GM12878 (cell line): ENCODE measurements at regions not wholly inside any gene's neighbourhood (a gene's known extent, or its start where the extent isn't known, plus 50 kb on each side); places are given as distances from the start of the nearest gene placed in this dataset.

Experiments
- EZH2 ChIP-seq: IDR thresholded peaks from 2 replicates; pipeline ENCODE4 v1.6.1; 2012; ENCODE audit warnings: low read depth, mild to moderate bottlenecking, control low read depth, inconsistent platforms, low read length, borderline replicate concordance; ENCODE audit not compliant: control insufficient read depth
- TF ChIP-seq, protein P1 (sequence below), 3 experiments: IDR thresholded peaks in 2 of 3; conservative IDR thresholded peaks in 1 of 3; 2 replicates each; pipeline ENCODE4 v1.5.1; 2011; ENCODE audit warnings: low read depth in 3 of 3, low read length in 3 of 3, mild to moderate bottlenecking in 3 of 3, control low read depth in 2 of 3, moderate library complexity in 2 of 3, inconsistent platforms in 1 of 3, mixed read lengths in 1 of 3; ENCODE audit not compliant: control insufficient read depth in 2 of 3, insufficient read depth in 1 of 3; ENCODE audit errors: extremely low read depth in 1 of 3
- TF ChIP-seq, protein P2 (sequence below): IDR thresholded peaks from 2 replicates; pipeline ENCODE4 v1.6.1; 2011; ENCODE audit warnings: low read depth, low read length, improper control_type of control experiment, borderline replicate concordance

DNA sequence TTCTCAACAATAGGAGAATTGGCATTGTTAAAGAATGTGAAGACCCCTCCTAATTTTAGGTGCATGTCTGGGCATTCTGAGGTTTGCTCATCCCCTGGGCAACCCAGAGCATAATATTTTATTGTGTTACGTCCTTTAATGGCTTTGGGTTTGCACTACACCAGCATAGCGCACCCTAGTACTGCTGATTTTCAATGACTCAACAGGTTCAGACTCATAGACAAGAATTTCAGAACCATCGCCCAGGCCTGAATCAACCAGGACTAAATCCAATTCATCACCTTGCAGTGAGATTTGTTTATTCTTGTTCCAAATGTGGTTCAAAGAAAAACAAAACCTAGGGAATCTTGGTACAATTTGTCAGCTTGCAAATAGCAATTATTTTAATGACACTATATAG, 137.8 kb upstream of the PHACTR1 start:
- TF ChIP-seq, protein P1, sequence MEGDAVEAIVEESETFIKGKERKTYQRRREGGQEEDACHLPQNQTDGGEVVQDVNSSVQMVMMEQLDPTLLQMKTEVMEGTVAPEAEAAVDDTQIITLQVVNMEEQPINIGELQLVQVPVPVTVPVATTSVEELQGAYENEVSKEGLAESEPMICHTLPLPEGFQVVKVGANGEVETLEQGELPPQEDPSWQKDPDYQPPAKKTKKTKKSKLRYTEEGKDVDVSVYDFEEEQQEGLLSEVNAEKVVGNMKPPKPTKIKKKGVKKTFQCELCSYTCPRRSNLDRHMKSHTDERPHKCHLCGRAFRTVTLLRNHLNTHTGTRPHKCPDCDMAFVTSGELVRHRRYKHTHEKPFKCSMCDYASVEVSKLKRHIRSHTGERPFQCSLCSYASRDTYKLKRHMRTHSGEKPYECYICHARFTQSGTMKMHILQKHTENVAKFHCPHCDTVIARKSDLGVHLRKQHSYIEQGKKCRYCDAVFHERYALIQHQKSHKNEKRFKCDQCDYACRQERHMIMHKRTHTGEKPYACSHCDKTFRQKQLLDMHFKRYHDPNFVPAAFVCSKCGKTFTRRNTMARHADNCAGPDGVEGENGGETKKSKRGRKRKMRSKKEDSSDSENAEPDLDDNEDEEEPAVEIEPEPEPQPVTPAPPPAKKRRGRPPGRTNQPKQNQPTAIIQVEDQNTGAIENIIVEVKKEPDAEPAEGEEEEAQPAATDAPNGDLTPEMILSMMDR (IDR thresholded peaks at IDR 0.05 in 2 of 3, conservative IDR thresholded peaks at IDR 0.05 in 1 of 3; ENCODE audit: control insufficient read depth in 2 of 3, extremely low read depth in 1 of 3, insufficient read depth in 1 of 3, low read depth in 3 of 3, low read length in 3 of 3): no peak
- TF ChIP-seq, protein P2, sequence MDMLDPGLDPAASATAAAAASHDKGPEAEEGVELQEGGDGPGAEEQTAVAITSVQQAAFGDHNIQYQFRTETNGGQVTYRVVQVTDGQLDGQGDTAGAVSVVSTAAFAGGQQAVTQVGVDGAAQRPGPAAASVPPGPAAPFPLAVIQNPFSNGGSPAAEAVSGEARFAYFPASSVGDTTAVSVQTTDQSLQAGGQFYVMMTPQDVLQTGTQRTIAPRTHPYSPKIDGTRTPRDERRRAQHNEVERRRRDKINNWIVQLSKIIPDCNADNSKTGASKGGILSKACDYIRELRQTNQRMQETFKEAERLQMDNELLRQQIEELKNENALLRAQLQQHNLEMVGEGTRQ: no peak
- no peak for TF ChIP-seq EZH2
